GM12865 (cell line): ENCODE measurements at regions not wholly inside any gene's neighbourhood (a gene's known extent, or its start where the extent isn't known, plus 50 kb on each side); places are given as distances from the start of the nearest gene placed in this dataset.

Experiments
- DNase-seq: peaks from one replicate; pipeline ENCODE4 v3.0.0; 2010; ENCODE audit warnings: low read depth
- H3K4me3 ChIP-seq: 2 replicates; pipeline ENCODE4 v1.5.1; 2011; ENCODE audit warnings: mild to moderate bottlenecking, low read depth, low read length, control low read depth
- TF ChIP-seq, protein P1 (sequence below): IDR thresholded peaks from 2 replicates; pipeline ENCODE4 v1.5.1; 2011; ENCODE audit warnings: low read length, control low read depth, low read depth, inconsistent platforms; ENCODE audit not compliant: insufficient read depth; ENCODE audit errors: missing control alignments

DNA sequence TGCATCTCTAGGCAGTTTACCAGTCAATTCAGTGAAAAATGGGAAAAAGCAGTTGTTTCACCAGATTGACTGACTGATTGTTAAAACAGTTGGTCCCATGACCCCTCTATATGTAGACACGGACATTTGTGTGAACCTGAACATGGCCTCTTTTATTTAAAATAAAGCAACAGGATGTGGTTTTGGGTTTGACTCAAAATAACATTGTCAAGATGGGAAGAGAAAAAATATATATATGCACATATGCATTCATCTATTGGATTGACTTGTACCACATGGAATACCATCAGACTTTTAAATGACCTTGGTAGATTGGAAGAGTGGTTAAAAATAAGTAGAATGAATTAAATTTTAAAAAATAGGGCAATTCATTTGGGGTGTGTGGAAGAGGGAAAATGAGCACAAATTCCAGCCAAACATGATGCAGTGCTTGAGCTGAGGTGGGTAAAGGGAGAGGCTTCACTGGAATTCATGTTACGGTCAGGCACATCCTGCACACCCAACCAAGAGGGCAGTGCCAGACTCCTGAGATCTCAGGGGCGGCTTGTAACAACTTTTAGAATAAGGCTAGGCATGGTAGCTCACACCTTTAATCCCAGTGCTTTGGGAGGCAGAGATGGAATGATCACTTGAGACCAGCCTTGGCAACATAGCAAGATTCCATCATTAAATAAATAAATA is 560.7 kb upstream of the TENM3 start:
- DNase-seq = no peak
- TF ChIP-seq, protein P1, sequence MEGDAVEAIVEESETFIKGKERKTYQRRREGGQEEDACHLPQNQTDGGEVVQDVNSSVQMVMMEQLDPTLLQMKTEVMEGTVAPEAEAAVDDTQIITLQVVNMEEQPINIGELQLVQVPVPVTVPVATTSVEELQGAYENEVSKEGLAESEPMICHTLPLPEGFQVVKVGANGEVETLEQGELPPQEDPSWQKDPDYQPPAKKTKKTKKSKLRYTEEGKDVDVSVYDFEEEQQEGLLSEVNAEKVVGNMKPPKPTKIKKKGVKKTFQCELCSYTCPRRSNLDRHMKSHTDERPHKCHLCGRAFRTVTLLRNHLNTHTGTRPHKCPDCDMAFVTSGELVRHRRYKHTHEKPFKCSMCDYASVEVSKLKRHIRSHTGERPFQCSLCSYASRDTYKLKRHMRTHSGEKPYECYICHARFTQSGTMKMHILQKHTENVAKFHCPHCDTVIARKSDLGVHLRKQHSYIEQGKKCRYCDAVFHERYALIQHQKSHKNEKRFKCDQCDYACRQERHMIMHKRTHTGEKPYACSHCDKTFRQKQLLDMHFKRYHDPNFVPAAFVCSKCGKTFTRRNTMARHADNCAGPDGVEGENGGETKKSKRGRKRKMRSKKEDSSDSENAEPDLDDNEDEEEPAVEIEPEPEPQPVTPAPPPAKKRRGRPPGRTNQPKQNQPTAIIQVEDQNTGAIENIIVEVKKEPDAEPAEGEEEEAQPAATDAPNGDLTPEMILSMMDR = no peak
- H3K4me3 ChIP-seq = no peak overlapping the region

DNA sequence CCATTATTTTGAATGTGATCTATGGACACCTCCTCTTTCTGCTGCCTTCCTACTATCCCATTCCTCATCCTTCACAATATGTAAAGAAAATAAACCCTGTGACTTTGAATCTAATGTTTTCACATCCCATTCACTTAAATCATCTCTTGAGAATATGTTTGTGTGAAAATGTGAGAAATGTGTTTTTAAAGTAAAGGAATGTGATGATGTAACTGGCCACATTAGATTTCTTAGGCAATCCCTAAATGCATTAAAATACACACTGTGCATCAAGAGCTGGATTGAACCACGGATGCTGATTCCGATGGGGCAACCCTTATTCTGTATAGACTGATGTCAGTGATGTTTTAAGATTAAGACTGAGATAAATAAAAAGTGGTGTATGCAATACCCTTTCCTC is 558.9 kb upstream of the TENM3 start:
- no peak for DNase-seq
- no peak overlapping the region for H3K4me3 ChIP-seq
- TF ChIP-seq, protein P1 = no peak

DNA sequence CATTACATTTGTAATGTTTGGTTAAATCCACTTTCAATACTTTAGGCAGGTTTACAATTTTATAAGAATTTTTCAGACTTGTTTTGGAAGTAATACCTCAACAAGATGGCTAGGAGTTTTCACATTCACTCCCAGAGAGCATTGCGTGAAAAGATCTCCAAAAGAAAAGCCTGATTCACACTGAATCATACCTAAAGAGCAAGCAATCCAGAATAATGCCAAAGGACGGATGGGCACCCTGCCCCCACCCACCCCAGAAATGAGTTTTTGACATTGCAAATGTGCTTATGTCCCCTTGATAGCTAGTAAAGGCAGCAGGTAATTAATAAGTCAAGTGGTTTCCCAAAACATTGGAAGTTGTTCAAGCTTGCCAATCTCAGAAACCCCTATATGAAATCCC is 557.7 kb upstream of the TENM3 start:
- TF ChIP-seq, protein P1 = no peak
- DNase-seq = no peak
- H3K4me3 ChIP-seq = no peak overlapping the region

DNA sequence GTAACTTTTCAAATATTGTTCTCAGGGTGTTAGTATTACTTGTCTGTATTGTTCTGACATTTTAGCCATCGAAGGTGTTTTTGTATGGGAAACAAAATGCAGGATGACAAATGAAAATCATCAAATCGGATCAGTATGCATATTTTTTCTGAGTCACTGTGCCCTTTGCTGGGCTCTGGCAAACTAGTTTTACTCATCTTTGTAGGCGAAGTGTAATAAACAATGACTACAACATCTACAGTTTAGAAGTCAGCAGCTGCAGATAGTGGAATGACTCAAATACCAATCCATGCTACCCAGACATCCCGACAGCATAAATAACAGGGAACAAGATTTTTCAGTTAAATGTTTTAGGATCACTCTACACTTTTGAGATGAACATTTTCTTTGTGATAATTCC is 557.3 kb upstream of the TENM3 start:
- no peak overlapping the region for H3K4me3 ChIP-seq
- DNase-seq = no peak
- TF ChIP-seq, protein P1 = no peak

DNA sequence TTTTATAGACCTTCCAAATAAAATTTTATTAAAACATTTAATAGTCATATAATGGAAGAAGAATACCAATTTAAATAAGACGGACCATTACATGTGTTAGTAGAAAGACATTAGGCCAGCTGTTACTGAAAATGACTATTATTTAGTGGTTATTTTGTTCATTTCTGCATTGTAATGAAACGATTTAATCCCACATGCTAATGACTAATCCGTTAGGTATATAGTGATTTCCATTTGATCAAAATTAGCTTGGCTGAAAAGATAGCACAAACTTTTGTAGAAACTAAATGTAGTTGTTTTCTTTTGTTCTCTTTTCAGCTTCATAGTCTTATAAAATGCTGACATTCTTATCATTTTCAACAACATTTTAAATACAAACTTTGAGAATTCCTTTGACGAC is 556.1 kb upstream of the TENM3 start:
- TF ChIP-seq, protein P1 = no peak
- no peak for DNase-seq

DNA sequence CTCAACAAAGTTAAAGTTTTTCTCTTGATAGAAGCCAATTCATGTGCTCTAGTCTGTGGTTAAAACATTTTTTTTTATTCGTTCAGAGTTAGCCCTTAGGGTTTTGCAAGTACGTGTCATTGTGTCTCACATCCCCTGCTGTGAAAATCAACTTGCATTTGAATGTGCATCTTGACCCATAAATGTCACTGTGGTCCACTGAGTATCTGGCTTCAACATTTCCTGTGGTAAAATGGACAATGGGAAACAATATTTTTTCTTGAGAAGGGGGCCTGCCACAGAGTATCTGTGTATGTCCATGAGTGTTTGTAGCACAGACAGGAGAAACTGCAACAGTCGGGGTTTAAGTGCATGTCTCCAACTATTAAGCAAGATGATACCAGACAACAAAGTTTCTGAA is 554.8 kb upstream of the TENM3 start:
- H3K4me3 ChIP-seq = no peak overlapping the region
- TF ChIP-seq, protein P1 = no peak
- no peak for DNase-seq

More for the DNA sequence above, 556.1 kb upstream of the TENM3 start:
- H3K4me3 ChIP-seq = no peak overlapping the region

DNA sequence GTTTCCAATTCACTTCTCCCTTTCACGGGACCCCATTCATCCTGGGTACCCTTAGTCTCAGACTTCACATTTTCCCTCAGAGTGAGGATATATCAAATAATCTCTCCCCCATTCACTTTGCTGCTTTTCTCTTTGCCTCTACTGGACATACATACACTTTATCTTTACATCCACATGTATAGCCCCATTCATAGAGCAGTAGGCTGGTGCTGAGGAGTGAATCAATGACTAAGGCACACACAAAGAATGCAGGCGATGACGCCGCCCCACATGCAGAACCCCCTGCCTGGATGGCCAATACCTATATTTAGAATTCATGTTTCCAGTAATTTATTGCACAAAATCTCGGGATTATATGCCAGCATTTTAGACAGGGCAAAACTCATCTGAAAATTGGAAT is 554.3 kb upstream of the TENM3 start:
- no peak overlapping the region for H3K4me3 ChIP-seq
- DNase-seq = no peak
- TF ChIP-seq, protein P1 = no peak
